DND-41 (cell line): ENCODE measurements at regions not wholly inside any gene's neighbourhood (a gene's known extent, or its start where the extent isn't known, plus 50 kb on each side); places are given as distances from the start of the nearest gene placed in this dataset.

Source experiments
- ATAC-seq: fragments of 200-7000 bp; cut with Tn5 transposase; 3 replicates; pipeline ENCODE4 v1.9.1; 2021; ENCODE audit warnings: low read depth; ENCODE audit not compliant: insufficient read depth
- DNase-seq: peaks from one replicate; pipeline ENCODE4 v3.0.0-alpha.2; 2020
- H2AFZ ChIP-seq: 2 replicates; pipeline ENCODE4 v1.6.0; 2012; ENCODE audit warnings: low read depth, low read length
- H3K27ac ChIP-seq: 2 replicates; pipeline ENCODE4 v1.5.1; 2012; ENCODE audit warnings: low read length, inconsistent platforms
- H3K27me3 ChIP-seq: fragments of 200-600 bp; sonication (generic); 2 replicates; pipeline ENCODE4 v1.6.0; 2012; ENCODE audit warnings: low read length, mild to moderate bottlenecking, inconsistent platforms; ENCODE audit not compliant: insufficient read depth, poor library complexity
- H3K36me3 ChIP-seq: 2 replicates; pipeline ENCODE4 v1.5.1; 2012; ENCODE audit warnings: low read length, inconsistent platforms; ENCODE audit not compliant: insufficient read depth
- H3K4me1 ChIP-seq: 2 replicates; pipeline ENCODE4 v1.5.1; 2012; ENCODE audit warnings: mild to moderate bottlenecking, low read length; ENCODE audit not compliant: insufficient read depth
- H3K4me2 ChIP-seq: 2 replicates; pipeline ENCODE4 v1.6.0; 2012; ENCODE audit warnings: mild to moderate bottlenecking, moderate library complexity, low read length, inconsistent platforms; ENCODE audit not compliant: insufficient read depth
- H3K4me3 ChIP-seq, 2 experiments: fragments of 200-600 bp in 1 of 2; shearing (Covaris generic) in 1 of 2; 2 replicates each; pipeline ENCODE4 v1.5.1; 2012 to 2016; ENCODE audit warnings: inconsistent platforms in 2 of 2, low read length in 2 of 2, mild to moderate bottlenecking in 2 of 2, low read depth in 1 of 2, moderate library complexity in 1 of 2
- H3K79me2 ChIP-seq: 2 replicates; pipeline ENCODE4 v1.6.0; 2012; ENCODE audit warnings: low read length, inconsistent platforms; ENCODE audit not compliant: insufficient read depth
- H3K9ac ChIP-seq: 2 replicates; pipeline ENCODE4 v1.6.0; 2012; ENCODE audit warnings: low read depth, mild to moderate bottlenecking, inconsistent platforms, low read length, moderate library complexity
- H3K9me3 ChIP-seq: 2 replicates; pipeline ENCODE4 v1.5.1; 2012; ENCODE audit warnings: low read length, moderate library complexity, mild to moderate bottlenecking, inconsistent platforms; ENCODE audit not compliant: insufficient read depth, severe bottlenecking
- H4K20me1 ChIP-seq: 2 replicates; pipeline ENCODE4 v1.6.0; 2012; ENCODE audit warnings: low read length; ENCODE audit not compliant: insufficient read depth
- CTCF ChIP-seq: IDR thresholded peaks from 2 replicates; pipeline ENCODE4 v1.5.1; 2012; ENCODE audit warnings: borderline replicate concordance, low read length, moderate library complexity, mild to moderate bottlenecking; ENCODE audit not compliant: poor library complexity, severe bottlenecking; ENCODE audit errors: extremely low read depth
- EZH2 ChIP-seq: IDR thresholded peaks from 3 replicates; pipeline ENCODE4 v1.6.1; 2012; ENCODE audit warnings: borderline replicate concordance, low read depth, mild to moderate bottlenecking, moderate library complexity, low read length, inconsistent platforms; ENCODE audit not compliant: severe bottlenecking

- Histone ChIP-seq H4K20me1 (no peaks in the 10 kb centered on the region), H3K79me2 (no peaks in the 10 kb centered on the region), H3K27me3 (no peaks in the 10 kb centered on the region), H3K9me3 (no peaks in the 10 kb centered on the region), H2AFZ (no peak overlapping the region), H3K4me1 (no peaks in the 10 kb centered on the region), H3K36me3 (no peaks in the 10 kb centered on the region), H3K4me2 (no peak overlapping the region), H3K9ac (no peak overlapping the region), H3K4me3 (no peak overlapping the region), H3K27ac (no peak overlapping the region)
- no peak for DNase-seq
- ATAC-seq = no peak
- no peak for TF ChIP-seq CTCF
- no peak for TF ChIP-seq EZH2
Observed at GRCh38 chr5:111839438-111839837, 82.4 kb upstream of the NREP start.

GRCh38 chr5:111836426-111836825, 79.4 kb upstream of the NREP start:
- Histone ChIP-seq H3K27ac (no peak overlapping the region), H3K9ac (no peak overlapping the region), H4K20me1 (no peaks in the 10 kb centered on the region), H3K4me1 (no peaks in the 10 kb centered on the region), H3K4me3 (no peak overlapping the region), H3K9me3 (no peaks in the 10 kb centered on the region), H3K4me2 (no peak overlapping the region), H3K36me3 (no peaks in the 10 kb centered on the region), H2AFZ (no peak overlapping the region), H3K27me3 (no peaks in the 10 kb centered on the region), H3K79me2 (no peaks in the 10 kb centered on the region)
- DNase-seq (no peak), ATAC-seq (no peak)
- TF ChIP-seq CTCF (no peak), EZH2 (no peak)

- Histone ChIP-seq H3K4me2 (no peak overlapping the region), H3K27me3 (no peaks in the 10 kb centered on the region), H3K9ac (no peak overlapping the region), H3K36me3 (no peaks in the 10 kb centered on the region), H3K79me2 (no peaks in the 10 kb centered on the region), H3K9me3 (no peaks in the 10 kb centered on the region), H3K4me1 (peaks cover 9% of the 10 kb centered on the region), H3K27ac (no peak overlapping the region), H4K20me1 (no peaks in the 10 kb centered on the region), H3K4me3 (no peak overlapping the region), H2AFZ (no peak overlapping the region)
- ATAC-seq = no peak
- TF ChIP-seq CTCF (peak; percentile 15), EZH2 (no peak)
- DNase-seq = no peak
Observed at GRCh38 chr5:111834926-111835599, 78.1 kb upstream of the NREP start.
